Ovary (tissue), 3 donors: ENCODE measurements at regions not wholly inside any gene's neighbourhood (a gene's known extent, or its start where the extent isn't known, plus 50 kb on each side); places are given as distances from the start of the nearest gene placed in this dataset.

Experiments
- POLR2A ChIP-seq: fragments of 450-650 bp; IDR thresholded peaks from one replicate; pipeline ENCODE4 v1.6.1; 2017; ENCODE audit warnings: antibody characterized with exemption, mild to moderate bottlenecking, moderate library complexity
- TF ChIP-seq, protein P1 (sequence below), 3 donors: fragments of 450-650 bp in 2 of 3; fragments of 200-600 bp in 1 of 3; IDR thresholded peaks; one replicate each; pipeline versions ENCODE4 v1.5.1 to v1.8.0; 2016 to 2022; ENCODE audit warnings: antibody characterized with exemption in 3 of 3, mild to moderate bottlenecking in 1 of 3
- donor health status: DM: no; HTN: no; CAD: no.

- TF ChIP-seq, protein P1, sequence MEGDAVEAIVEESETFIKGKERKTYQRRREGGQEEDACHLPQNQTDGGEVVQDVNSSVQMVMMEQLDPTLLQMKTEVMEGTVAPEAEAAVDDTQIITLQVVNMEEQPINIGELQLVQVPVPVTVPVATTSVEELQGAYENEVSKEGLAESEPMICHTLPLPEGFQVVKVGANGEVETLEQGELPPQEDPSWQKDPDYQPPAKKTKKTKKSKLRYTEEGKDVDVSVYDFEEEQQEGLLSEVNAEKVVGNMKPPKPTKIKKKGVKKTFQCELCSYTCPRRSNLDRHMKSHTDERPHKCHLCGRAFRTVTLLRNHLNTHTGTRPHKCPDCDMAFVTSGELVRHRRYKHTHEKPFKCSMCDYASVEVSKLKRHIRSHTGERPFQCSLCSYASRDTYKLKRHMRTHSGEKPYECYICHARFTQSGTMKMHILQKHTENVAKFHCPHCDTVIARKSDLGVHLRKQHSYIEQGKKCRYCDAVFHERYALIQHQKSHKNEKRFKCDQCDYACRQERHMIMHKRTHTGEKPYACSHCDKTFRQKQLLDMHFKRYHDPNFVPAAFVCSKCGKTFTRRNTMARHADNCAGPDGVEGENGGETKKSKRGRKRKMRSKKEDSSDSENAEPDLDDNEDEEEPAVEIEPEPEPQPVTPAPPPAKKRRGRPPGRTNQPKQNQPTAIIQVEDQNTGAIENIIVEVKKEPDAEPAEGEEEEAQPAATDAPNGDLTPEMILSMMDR (IDR thresholded peaks at IDR 0.05), result no peak
- TF ChIP-seq POLR2A, result no peak
Measured at GRCh38 chr12:107598906-107599305, 86.7 kb upstream of the PWP1 start.
